Stimulated activated effector memory CD8-positive, alpha-beta T cell treated with anti-CD3 and anti-CD28 coated beads, Interleukin-12 subunit alpha, Interleukin-12 subunit beta, amount 100 ng/mL, for 72 hours (primary cell): ENCODE measurements at regions not wholly inside any gene's neighbourhood (a gene's known extent, or its start where the extent isn't known, plus 50 kb on each side); places are given as distances from the start of the nearest gene placed in this dataset.
A peak's percentile ranks its signal among the peaks of the same experiment; 100 is the strongest.

ENCODE experiments used
- ATAC-seq: fragments of 150-1000 bp; cut with Tn5 transposase; 2 replicates; pipeline ENCODE4 v1.10.0; 2021
- DNase-seq, 2 donors: peaks; one replicate each; pipeline ENCODE4 v3.0.0; 2021 to 2022; ENCODE audit warnings: low spot score in 2 of 2
- H3K27ac Mint-ChIP-seq: one replicate; pipeline ENCODE4 v1.8.0; 2022; ENCODE audit warnings: mild to moderate bottlenecking, mixed read lengths
- H3K36me3 Mint-ChIP-seq: one replicate; pipeline ENCODE4 v1.8.0; 2022; ENCODE audit warnings: mild to moderate bottlenecking, mixed read lengths
- H3K4me1 Mint-ChIP-seq: one replicate; pipeline ENCODE4 v1.8.0; 2022; ENCODE audit warnings: mixed read lengths
- H3K4me3 Mint-ChIP-seq: one replicate; pipeline ENCODE4 v1.8.0; 2022; ENCODE audit warnings: mild to moderate bottlenecking, mixed read lengths
- H3K9me3 Mint-ChIP-seq: one replicate; pipeline ENCODE4 v1.8.0; 2022; ENCODE audit warnings: mixed read lengths

GRCh38 chr15:69953051-69953450, 144.7 kb downstream of the TLE3 start:
- H3K4me1 Mint-ChIP-seq: no peaks in the 10 kb centered on the region
- no peak overlapping the region for H3K27ac Mint-ChIP-seq
- no peak overlapping the region for H3K4me3 Mint-ChIP-seq
- ATAC-seq (no peak), DNase-seq (no peak)
- H3K36me3 Mint-ChIP-seq: no peaks in the 10 kb centered on the region
- H3K9me3 Mint-ChIP-seq: no peaks in the 10 kb centered on the region

- ATAC-seq (no peak), DNase-seq (peak in 1 of 2 donors; percentile 12)
- Mint-ChIP-seq H3K36me3 (no peaks in the 10 kb centered on the region), H3K9me3 (no peaks in the 10 kb centered on the region), H3K4me3 (no peak overlapping the region), H3K27ac (no peak overlapping the region), H3K4me1 (no peaks in the 10 kb centered on the region)
These were observed 143.9 kb downstream of the TLE3 start for GRCh38 chr15:69953816-69954215.

GRCh38 chr15:69954666-69955065, 143.1 kb downstream of the TLE3 start:
- Mint-ChIP-seq H3K36me3 (no peaks in the 10 kb centered on the region), H3K27ac (no peak overlapping the region), H3K4me3 (no peak overlapping the region), H3K4me1 (no peaks in the 10 kb centered on the region), H3K9me3 (no peaks in the 10 kb centered on the region)
- DNase-seq (peak in 1 of 2 donors; percentile 18), ATAC-seq (no peak)

- H3K4me3 Mint-ChIP-seq: no peak overlapping the region
- H3K4me1 Mint-ChIP-seq: no peaks in the 10 kb centered on the region
- no peaks in the 10 kb centered on the region for H3K36me3 Mint-ChIP-seq
- H3K27ac Mint-ChIP-seq: no peak overlapping the region
- DNase-seq (peak in 1 of 2 donors; percentile 33), ATAC-seq (no peak)
- H3K9me3 Mint-ChIP-seq: no peaks in the 10 kb centered on the region
These were observed 142.3 kb downstream of the TLE3 start for GRCh38 chr15:69955240-69955894.

GRCh38 chr15:69956417-69956816, 141.3 kb downstream of the TLE3 start:
- DNase-seq (peak in 1 of 2 donors; percentile 25), ATAC-seq (no peak)
- Mint-ChIP-seq H3K36me3 (no peaks in the 10 kb centered on the region), H3K27ac (no peak overlapping the region), H3K9me3 (no peaks in the 10 kb centered on the region), H3K4me3 (no peak overlapping the region), H3K4me1 (no peaks in the 10 kb centered on the region)

GRCh38 chr15:69957175-69957574, 140.5 kb downstream of the TLE3 start:
- Mint-ChIP-seq H3K27ac (no peak overlapping the region), H3K36me3 (no peaks in the 10 kb centered on the region), H3K4me1 (no peaks in the 10 kb centered on the region), H3K4me3 (no peak overlapping the region), H3K9me3 (no peaks in the 10 kb centered on the region)
- DNase-seq (peak in 1 of 2 donors; percentile 25), ATAC-seq (no peak)

GRCh38 chr15:69958496-69959084, 139.1 kb downstream of the TLE3 start:
- Mint-ChIP-seq H3K27ac (no peak overlapping the region), H3K4me3 (no peak overlapping the region), H3K9me3 (no peaks in the 10 kb centered on the region), H3K4me1 (no peaks in the 10 kb centered on the region), H3K36me3 (no peaks in the 10 kb centered on the region)
- ATAC-seq: no peak
- no peak for DNase-seq

GRCh38 chr15:69962561-69962960, 135.2 kb downstream of the TLE3 start:
- no peak overlapping the region for H3K4me3 Mint-ChIP-seq
- DNase-seq (no peak), ATAC-seq (no peak)
- H3K36me3 Mint-ChIP-seq: no peaks in the 10 kb centered on the region
- H3K9me3 Mint-ChIP-seq: no peaks in the 10 kb centered on the region
- H3K27ac Mint-ChIP-seq: no peak overlapping the region
- H3K4me1 Mint-ChIP-seq: no peaks in the 10 kb centered on the region

- H3K4me1 Mint-ChIP-seq: no peaks in the 10 kb centered on the region
- ATAC-seq: no peak
These were observed 134.3 kb downstream of the TLE3 start for GRCh38 chr15:69963385-69963784.

GRCh38 chr15:69971771-69972170, 125.9 kb downstream of the TLE3 start:
- no peaks in the 10 kb centered on the region for H3K9me3 Mint-ChIP-seq
- H3K4me3 Mint-ChIP-seq: no peak overlapping the region
- H3K27ac Mint-ChIP-seq: no peak overlapping the region
- H3K4me1 Mint-ChIP-seq: no peaks in the 10 kb centered on the region
- H3K36me3 Mint-ChIP-seq: no peaks in the 10 kb centered on the region
- DNase-seq (no peak), ATAC-seq (no peak)

More at GRCh38 chr15:69963385-69963784, 134.3 kb downstream of the TLE3 start:
- DNase-seq: no peak
- Mint-ChIP-seq H3K4me3 (no peak overlapping the region), H3K9me3 (no peaks in the 10 kb centered on the region), H3K27ac (no peak overlapping the region), H3K36me3 (no peaks in the 10 kb centered on the region)

GRCh38 chr15:69972436-69972835, 125.3 kb downstream of the TLE3 start:
- Mint-ChIP-seq H3K4me3 (no peak overlapping the region), H3K9me3 (no peaks in the 10 kb centered on the region), H3K4me1 (no peaks in the 10 kb centered on the region), H3K36me3 (no peaks in the 10 kb centered on the region), H3K27ac (no peak overlapping the region)
- no peak for DNase-seq
- ATAC-seq: no peak

GRCh38 chr15:69973102-69973714, 124.5 kb downstream of the TLE3 start:
- DNase-seq: no peak
- ATAC-seq: peak; percentile 84
- no peaks in the 10 kb centered on the region for H3K36me3 Mint-ChIP-seq
- no peak overlapping the region for H3K4me3 Mint-ChIP-seq
- H3K4me1 Mint-ChIP-seq: no peaks in the 10 kb centered on the region
- H3K27ac Mint-ChIP-seq: no peak overlapping the region
- no peaks in the 10 kb centered on the region for H3K9me3 Mint-ChIP-seq

GRCh38 chr15:69973880-69974279, 123.8 kb downstream of the TLE3 start:
- no peak overlapping the region for H3K27ac Mint-ChIP-seq
- no peaks in the 10 kb centered on the region for H3K4me1 Mint-ChIP-seq
- no peaks in the 10 kb centered on the region for H3K9me3 Mint-ChIP-seq
- no peak overlapping the region for H3K4me3 Mint-ChIP-seq
- DNase-seq (no peak), ATAC-seq (no peak)
- H3K36me3 Mint-ChIP-seq: no peaks in the 10 kb centered on the region

- no peak for DNase-seq
- Mint-ChIP-seq H3K36me3 (no peaks in the 10 kb centered on the region), H3K4me1 (peaks cover 4% of the 10 kb centered on the region), H3K9me3 (no peaks in the 10 kb centered on the region), H3K27ac (no peak overlapping the region), H3K4me3 (no peak overlapping the region)
- ATAC-seq: no peak
These were observed 123.4 kb downstream of the TLE3 start for GRCh38 chr15:69974321-69974720.

GRCh38 chr15:69976366-69976994, 121.2 kb downstream of the TLE3 start:
- H3K9me3 Mint-ChIP-seq: no peaks in the 10 kb centered on the region
- ATAC-seq (peak; percentile 85), DNase-seq (peak; percentile 60 to 71)
- H3K36me3 Mint-ChIP-seq: peaks cover 6% of the 10 kb centered on the region
- no peak overlapping the region for H3K4me3 Mint-ChIP-seq
- H3K27ac Mint-ChIP-seq: no peak overlapping the region
- H3K4me1 Mint-ChIP-seq: peaks cover 11% of the 10 kb centered on the region

GRCh38 chr15:69978603-69979002, 119.1 kb downstream of the TLE3 start:
- DNase-seq (no peak), ATAC-seq (no peak)
- Mint-ChIP-seq H3K4me1 (peaks cover 11% of the 10 kb centered on the region), H3K27ac (no peak overlapping the region), H3K4me3 (no peak overlapping the region), H3K36me3 (peaks cover 6% of the 10 kb centered on the region), H3K9me3 (no peaks in the 10 kb centered on the region)
